Skeletal muscle tissue (tissue), 3 donors: ENCODE measurements at regions not wholly inside any gene's neighbourhood (a gene's known extent, or its start where the extent isn't known, plus 50 kb on each side); places are given as distances from the start of the nearest gene placed in this dataset.

Experiments
- H3K27ac ChIP-seq: one replicate; pipeline ENCODE4 v1.7.0; 2013; ENCODE audit warnings: mild to moderate bottlenecking, low read depth, low read length, inconsistent platforms
- H3K27me3 ChIP-seq, 3 donors: one replicate each; pipeline ENCODE4 v1.7.0; 2013; ENCODE audit warnings: low read length in 3 of 3; ENCODE audit not compliant: control insufficient read depth in 3 of 3, insufficient read depth in 3 of 3
- H3K36me3 ChIP-seq, 3 donors: one replicate each; pipeline ENCODE4 v1.7.0; 2013; ENCODE audit warnings: low read length in 3 of 3; ENCODE audit not compliant: control insufficient read depth in 3 of 3, insufficient read depth in 3 of 3
- H3K4me1 ChIP-seq, 3 donors: one replicate each; pipeline ENCODE4 v1.7.0; 2013; ENCODE audit warnings: low read length in 3 of 3, mild to moderate bottlenecking in 3 of 3; ENCODE audit not compliant: control insufficient read depth in 3 of 3, insufficient read depth in 3 of 3
- H3K4me3 ChIP-seq, 3 donors: one replicate each; pipeline ENCODE4 v1.7.0; 2013; ENCODE audit warnings: low read length in 3 of 3
- H3K9ac ChIP-seq, 3 donors: one replicate each; pipeline ENCODE4 v1.7.0; 2013; ENCODE audit warnings: low read length in 3 of 3, mild to moderate bottlenecking in 3 of 3, moderate library complexity in 2 of 3, low read depth in 1 of 3
- H3K9me3 ChIP-seq, 3 donors: one replicate each; pipeline ENCODE4 v1.7.0; 2013; ENCODE audit warnings: low read length in 3 of 3; ENCODE audit not compliant: control insufficient read depth in 3 of 3
- donor health status: Osteomylitis.

DNA sequence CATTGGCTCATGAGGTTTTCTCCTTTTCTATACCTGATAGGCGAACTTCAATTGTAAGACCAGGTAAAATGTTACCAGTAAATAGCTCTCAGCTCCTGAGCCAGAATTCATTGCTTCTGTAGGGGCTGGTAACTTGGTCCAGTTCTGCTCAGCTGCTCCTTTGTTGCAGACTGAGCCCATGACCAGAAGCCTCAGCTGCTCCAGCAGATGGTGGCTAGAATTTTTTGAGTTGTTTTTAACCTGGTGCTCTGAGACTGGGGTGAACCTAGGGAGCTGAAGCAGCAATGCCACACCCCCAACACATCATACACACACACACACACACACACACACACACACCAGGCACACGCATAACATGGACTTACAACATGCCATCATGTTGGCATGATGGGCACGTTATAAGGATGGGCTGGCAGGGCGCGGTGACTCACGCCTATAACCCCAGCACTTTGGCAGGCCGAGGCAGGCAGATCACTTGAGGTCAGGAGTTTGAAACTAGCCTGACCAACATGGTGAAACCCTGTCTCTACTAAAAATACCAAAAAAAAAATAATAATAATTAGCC lies 103.1 kb downstream of the QRSL1 start:
- Histone ChIP-seq H3K36me3 (no peaks in the 10 kb centered on the region), H3K4me3 (no peak overlapping the region), H3K27me3 (no peaks in the 10 kb centered on the region), H3K27ac (no peak overlapping the region), H3K4me1 (peaks cover 6 to 15% (median 10%) of the 10 kb centered on the region in 3 donors), H3K9ac (no peak overlapping the region), H3K9me3 (peaks cover 0 to 5% (median 0%) of the 10 kb centered on the region in 3 donors)

DNA sequence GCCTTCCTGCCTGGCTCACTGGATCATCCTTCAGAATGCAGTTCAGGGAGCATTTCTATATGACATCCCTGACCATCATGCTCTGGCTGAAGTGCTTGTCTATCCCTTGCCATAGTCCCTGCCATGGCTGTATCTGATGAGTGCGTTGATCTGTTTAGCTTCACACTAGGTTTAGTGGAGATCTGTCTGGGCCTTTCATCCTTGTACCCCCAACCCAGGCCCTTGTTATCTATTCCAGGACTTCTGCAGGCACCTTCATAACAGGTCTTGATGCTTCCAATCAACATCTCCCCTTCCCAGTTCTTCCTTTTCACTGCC lies 102.4 kb downstream of the QRSL1 start:
- Histone ChIP-seq H3K4me1 (peaks cover 6 to 15% (median 10%) of the 10 kb centered on the region in 3 donors), H3K27me3 (no peaks in the 10 kb centered on the region), H3K4me3 (no peak overlapping the region), H3K36me3 (no peaks in the 10 kb centered on the region), H3K9ac (no peak overlapping the region), H3K9me3 (peaks cover 0 to 5% (median 0%) of the 10 kb centered on the region in 3 donors), H3K27ac (no peak overlapping the region)

DNA sequence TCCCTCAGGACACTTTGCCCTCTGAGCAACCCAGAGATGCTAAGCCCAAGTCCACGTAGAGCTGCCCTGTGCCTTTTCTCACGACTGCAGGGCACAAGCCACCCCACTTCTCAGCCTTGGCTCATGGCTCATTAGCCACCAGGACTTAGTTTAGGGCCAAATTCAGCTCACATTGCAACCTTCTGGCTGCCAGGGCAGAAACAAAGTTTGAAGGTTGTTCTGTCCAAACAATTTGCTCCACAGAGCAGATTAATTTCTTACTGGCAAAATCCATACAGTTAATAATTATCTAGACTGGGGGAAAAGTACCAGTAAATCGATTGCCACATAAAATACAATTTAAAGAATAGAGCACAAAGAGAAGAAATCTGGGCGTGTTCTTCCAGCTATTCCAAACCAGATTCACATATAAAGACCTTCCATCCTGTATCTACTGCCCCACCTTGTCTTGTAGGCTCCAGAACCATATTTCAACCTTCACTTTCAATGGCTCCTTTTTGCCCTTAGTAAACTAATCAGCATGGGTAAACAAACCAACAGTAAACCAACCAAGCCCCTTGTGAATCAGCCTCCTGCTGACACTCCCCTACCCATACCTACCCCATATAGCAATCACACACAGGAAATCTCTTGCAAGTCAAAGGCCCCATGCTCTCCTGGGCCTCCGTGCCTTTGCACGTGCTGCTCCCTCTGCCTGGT lies 101.9 kb downstream of the QRSL1 start:
- Histone ChIP-seq H3K4me3 (no peak overlapping the region), H3K36me3 (no peaks in the 10 kb centered on the region), H3K27ac (no peak overlapping the region), H3K4me1 (peaks cover 6 to 15% (median 10%) of the 10 kb centered on the region in 3 donors), H3K27me3 (no peaks in the 10 kb centered on the region), H3K9ac (no peak overlapping the region), H3K9me3 (peaks cover 0 to 4% (median 0%) of the 10 kb centered on the region in 3 donors)

DNA sequence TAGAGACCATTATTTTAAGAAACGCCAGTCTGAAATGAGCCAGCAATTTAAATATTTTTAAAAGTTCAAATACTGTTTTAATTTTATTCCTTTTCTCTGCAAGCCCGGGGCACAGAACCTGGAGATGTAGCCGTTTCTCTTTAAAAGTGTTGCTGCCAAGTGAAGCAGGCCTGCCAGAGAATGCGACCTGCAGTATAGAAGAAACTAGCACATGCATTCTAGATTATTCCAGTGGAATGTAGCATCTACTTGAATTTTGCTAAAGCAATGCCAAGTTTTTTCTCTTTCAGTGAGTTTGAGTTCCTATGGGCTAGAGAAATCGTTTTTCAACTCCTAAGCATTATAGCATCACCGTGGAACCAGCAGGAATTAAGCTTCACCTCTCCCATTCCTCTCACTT lies 101.3 kb downstream of the QRSL1 start:
- Histone ChIP-seq H3K36me3 (no peaks in the 10 kb centered on the region), H3K9me3 (peaks cover 0 to under 1% (median 0%) of the 10 kb centered on the region in 3 donors), H3K27ac (no peak overlapping the region), H3K27me3 (no peaks in the 10 kb centered on the region), H3K4me3 (no peak overlapping the region), H3K4me1 (peaks cover 6 to 15% (median 10%) of the 10 kb centered on the region in 3 donors), H3K9ac (no peak overlapping the region)

GRCh38 chr6:106730264-106730663 lies 100.9 kb downstream of the QRSL1 start:
- Histone ChIP-seq H3K36me3 (no peaks in the 10 kb centered on the region), H3K9ac (no peak overlapping the region), H3K27ac (no peak overlapping the region), H3K27me3 (no peaks in the 10 kb centered on the region), H3K4me3 (no peak overlapping the region), H3K4me1 (peaks cover 6 to 15% (median 10%) of the 10 kb centered on the region in 3 donors), H3K9me3 (no peaks in the 10 kb centered on the region)

DNA sequence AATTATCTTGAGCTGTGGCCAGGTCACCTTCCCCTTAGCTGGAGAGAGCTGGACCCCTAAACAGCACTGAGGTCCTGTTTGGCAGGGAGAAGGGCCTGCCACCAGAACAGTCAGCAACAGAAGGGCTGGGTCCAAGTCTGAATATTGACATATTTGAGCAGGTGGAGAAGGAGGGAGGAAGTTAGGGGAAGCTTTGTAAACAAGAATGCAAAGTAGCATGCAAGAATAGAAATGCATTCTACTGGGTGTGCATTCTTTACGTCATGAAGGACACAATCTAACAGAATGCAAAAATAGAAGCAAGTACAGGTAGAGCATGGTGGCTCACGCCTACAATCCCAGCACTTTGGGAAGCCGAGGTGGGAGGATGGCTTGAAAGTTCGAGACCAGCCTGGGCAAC lies 100.5 kb downstream of the QRSL1 start:
- no peaks in the 10 kb centered on the region for H3K36me3 ChIP-seq

DNA sequence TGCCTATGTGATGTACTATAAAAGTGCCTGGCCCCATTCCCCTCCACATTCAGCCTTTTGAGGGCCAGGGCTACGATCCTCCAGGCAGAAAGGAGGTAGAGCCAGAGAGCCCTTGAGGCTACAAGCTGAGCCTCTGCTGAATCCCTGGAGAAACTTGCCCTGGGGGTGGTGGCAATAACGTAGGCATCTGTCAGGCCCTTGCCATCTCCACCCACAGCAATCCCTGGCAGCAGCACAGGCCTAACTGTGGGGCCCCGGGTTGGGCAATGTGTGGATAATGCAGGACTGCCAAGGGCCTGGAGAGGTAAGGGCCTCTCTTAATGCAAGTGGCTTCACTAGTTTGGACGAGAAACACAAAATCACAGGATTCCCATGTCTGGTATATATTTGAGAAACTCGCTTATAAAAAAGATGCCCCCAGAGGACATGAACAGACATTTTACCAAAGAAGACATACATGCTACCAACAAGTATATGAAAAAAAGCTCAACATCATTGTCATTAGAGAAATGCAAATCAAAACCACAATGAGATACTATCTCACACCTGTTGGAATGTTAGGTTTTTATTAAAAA lies 99.0 kb downstream of the QRSL1 start:
- no peaks in the 10 kb centered on the region for H3K27me3 ChIP-seq
- no peak overlapping the region for H3K4me3 ChIP-seq
- no peaks in the 10 kb centered on the region for H3K36me3 ChIP-seq
- H3K9ac ChIP-seq: no peak overlapping the region
- H3K27ac ChIP-seq: no peak overlapping the region
- peaks cover 6 to 15% (median 15%) of the 10 kb centered on the region in 3 donors for H3K4me1 ChIP-seq
- H3K9me3 ChIP-seq: no peaks in the 10 kb centered on the region

More for the DNA sequence above, 100.5 kb downstream of the QRSL1 start:
- Histone ChIP-seq H3K9me3 (no peaks in the 10 kb centered on the region), H3K4me3 (no peak overlapping the region), H3K27me3 (no peaks in the 10 kb centered on the region), H3K9ac (no peak overlapping the region), H3K27ac (no peak overlapping the region), H3K4me1 (peaks cover 6 to 15% (median 12%) of the 10 kb centered on the region in 3 donors)

- H3K27me3 ChIP-seq: no peaks in the 10 kb centered on the region
- H3K4me3 ChIP-seq: no peak overlapping the region
- H3K9ac ChIP-seq: no peak overlapping the region
- no peaks in the 10 kb centered on the region for H3K36me3 ChIP-seq
- peaks cover 6 to 15% (median 15%) of the 10 kb centered on the region in 3 donors for H3K4me1 ChIP-seq
- no peaks in the 10 kb centered on the region for H3K9me3 ChIP-seq
- no peak overlapping the region for H3K27ac ChIP-seq
These were observed 98.2 kb downstream of the QRSL1 start for GRCh38 chr6:106727480-106728149.

- Histone ChIP-seq H3K27me3 (no peaks in the 10 kb centered on the region), H3K4me1 (peaks cover 0 to 5% (median 0%) of the 10 kb centered on the region in 3 donors), H3K9ac (no peak overlapping the region), H3K4me3 (no peak overlapping the region), H3K9me3 (no peaks in the 10 kb centered on the region), H3K27ac (no peak overlapping the region), H3K36me3 (no peaks in the 10 kb centered on the region)
These were observed 95.5 kb downstream of the QRSL1 start for GRCh38 chr6:106724848-106725247.

- no peaks in the 10 kb centered on the region for H3K36me3 ChIP-seq
- peaks cover 0 to 5% (median 0%) of the 10 kb centered on the region in 3 donors for H3K4me1 ChIP-seq
- no peak overlapping the region for H3K27ac ChIP-seq
- no peaks in the 10 kb centered on the region for H3K27me3 ChIP-seq
- H3K9ac ChIP-seq: no peak overlapping the region
- H3K9me3 ChIP-seq: no peaks in the 10 kb centered on the region
- H3K4me3 ChIP-seq: no peak overlapping the region
These were observed 95.0 kb downstream of the QRSL1 start for GRCh38 chr6:106724337-106724736.
